ENCODE measurements at regions not wholly inside any gene's neighbourhood (a gene's known extent, or its start where the extent isn't known, plus 50 kb on each side); places are given as distances from the start of the nearest gene placed in this dataset.

DNA sequence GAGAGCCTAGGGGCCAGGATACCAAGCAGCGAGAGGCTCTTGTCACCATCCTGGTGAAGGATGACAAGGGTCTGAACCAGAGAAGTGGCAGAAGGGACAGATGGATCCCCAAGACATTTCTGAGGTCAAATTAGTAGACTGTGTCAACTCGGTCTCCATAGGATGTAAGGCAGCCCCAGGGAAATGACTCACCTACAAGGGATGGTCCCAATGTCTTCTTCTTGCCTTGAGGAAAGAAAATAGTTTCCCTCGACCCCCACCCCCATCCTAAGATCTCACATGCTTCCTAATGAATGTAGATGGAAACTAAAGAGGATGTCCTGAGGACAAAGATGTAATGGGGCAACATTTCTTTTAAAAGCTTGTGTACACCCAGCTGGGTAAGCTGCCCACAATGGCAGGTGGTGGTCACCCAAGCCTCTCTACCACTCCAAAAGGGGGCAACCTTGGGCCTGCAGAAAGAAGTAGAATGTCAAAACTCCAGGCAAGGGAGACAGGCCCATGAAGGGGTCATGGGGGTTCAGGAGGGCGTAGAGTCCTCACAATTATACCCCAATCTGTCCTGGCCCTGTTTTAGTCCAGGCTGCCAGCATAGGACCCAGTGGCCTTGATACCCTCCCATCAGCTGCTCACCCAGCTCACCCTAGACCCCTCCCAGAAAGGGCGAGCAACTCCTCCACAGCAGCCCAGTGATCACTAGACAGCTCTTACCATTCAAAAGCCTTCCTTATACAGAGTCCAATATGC is 187.4 kb downstream of the ACTL7B start:
- no peak overlapping the region for H3K27ac ChIP-seq (ENCODE audit: extremely low read depth, low read depth, low read length)
- H3K4me1 ChIP-seq (ENCODE audit: control insufficient read depth, insufficient read depth, low read length), result no peaks in the 10 kb centered on the region
- no peaks in the 10 kb centered on the region for H3K36me3 ChIP-seq (ENCODE audit: control insufficient read depth in 2 of 2, insufficient read depth in 1 of 2, low read length in 2 of 2)
- H3K9me3 ChIP-seq (ENCODE audit: control insufficient read depth, insufficient read depth, low read depth, low read length), result no peaks in the 10 kb centered on the region
- H3K4me3 ChIP-seq (ENCODE audit: low read depth, low read length), result no peak overlapping the region
- no peak for TF ChIP-seq ZNF239 (tag by site-specific recombination; IDR thresholded peaks at IDR 0.05)
- no peak for TF ChIP-seq ZNF624 (tag by site-specific recombination; IDR thresholded peaks at IDR 0.05)
- no peak for TF ChIP-seq ZNF660 (tag by site-specific recombination; IDR thresholded peaks at IDR 0.05)
- no peak for TF ChIP-seq ZNF404 (tag by site-specific recombination; IDR thresholded peaks at IDR 0.05)
- TF ChIP-seq SP3 (tag by site-specific recombination; IDR thresholded peaks at IDR 0.05), result no peak
- no peak for TF ChIP-seq ZNF140 (tag by site-specific recombination; IDR thresholded peaks at IDR 0.05)
- TF ChIP-seq ZNF830 (tag by site-specific recombination; IDR thresholded peaks at IDR 0.05; ENCODE audit: low read depth), result no peak
- TF ChIP-seq, protein P1, sequence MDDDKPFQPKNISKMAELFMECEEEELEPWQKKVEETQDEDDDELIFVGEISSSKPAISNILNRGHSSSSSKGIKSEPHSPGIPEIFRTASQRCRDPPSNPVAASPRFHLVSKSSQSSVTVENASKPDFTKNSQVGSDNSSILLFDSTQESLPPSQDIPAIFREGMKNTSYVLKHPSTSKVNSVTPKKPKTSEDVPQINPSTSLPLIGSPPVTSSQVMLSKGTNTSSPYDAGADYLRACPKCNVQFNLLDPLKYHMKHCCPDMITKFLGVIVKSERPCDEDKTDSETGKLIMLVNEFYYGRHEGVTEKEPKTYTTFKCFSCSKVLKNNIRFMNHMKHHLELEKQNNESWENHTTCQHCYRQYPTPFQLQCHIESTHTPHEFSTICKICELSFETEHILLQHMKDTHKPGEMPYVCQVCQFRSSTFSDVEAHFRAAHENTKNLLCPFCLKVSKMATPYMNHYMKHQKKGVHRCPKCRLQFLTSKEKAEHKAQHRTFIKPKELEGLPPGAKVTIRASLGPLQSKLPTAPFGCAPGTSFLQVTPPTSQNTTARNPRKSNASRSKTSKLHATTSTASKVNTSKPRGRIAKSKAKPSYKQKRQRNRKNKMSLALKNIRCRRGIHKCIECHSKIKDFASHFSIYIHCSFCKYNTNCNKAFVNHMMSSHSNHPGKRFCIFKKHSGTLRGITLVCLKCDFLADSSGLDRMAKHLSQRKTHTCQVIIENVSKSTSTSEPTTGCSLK (tag by site-specific recombination; IDR thresholded peaks at IDR 0.05), result no peak
- TF ChIP-seq ZNF664 (tag by site-specific recombination; IDR thresholded peaks at IDR 0.05), result no peak
- TF ChIP-seq, protein P2, sequence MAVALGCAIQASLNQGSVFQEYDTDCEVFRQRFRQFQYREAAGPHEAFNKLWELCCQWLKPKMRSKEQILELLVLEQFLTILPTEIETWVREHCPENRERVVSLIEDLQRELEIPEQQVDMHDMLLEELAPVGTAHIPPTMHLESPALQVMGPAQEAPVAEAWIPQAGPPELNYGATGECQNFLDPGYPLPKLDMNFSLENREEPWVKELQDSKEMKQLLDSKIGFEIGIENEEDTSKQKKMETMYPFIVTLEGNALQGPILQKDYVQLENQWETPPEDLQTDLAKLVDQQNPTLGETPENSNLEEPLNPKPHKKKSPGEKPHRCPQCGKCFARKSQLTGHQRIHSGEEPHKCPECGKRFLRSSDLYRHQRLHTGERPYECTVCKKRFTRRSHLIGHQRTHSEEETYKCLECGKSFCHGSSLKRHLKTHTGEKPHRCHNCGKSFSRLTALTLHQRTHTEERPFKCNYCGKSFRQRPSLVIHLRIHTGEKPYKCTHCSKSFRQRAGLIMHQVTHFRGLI (tag by site-specific recombination; IDR thresholded peaks at IDR 0.05), result no peak
- no peak for TF ChIP-seq ZNF324 (tag by site-specific recombination; IDR thresholded peaks at IDR 0.05)
- no peak for TF ChIP-seq BCL6B (tag by site-specific recombination; IDR thresholded peaks at IDR 0.05)
- no peak for TF ChIP-seq ZSCAN23 (tag by site-specific recombination; IDR thresholded peaks at IDR 0.05)
- TF ChIP-seq ZNF132 (tag by site-specific recombination; IDR thresholded peaks at IDR 0.05; ENCODE audit: borderline replicate concordance), result no peak
- TF ChIP-seq GLIS2 (tag by site-specific recombination; IDR thresholded peaks at IDR 0.05), result no peak
- TF ChIP-seq ZNF292 (tag by site-specific recombination; IDR thresholded peaks at IDR 0.05; ENCODE audit: borderline replicate concordance, low read depth), result no peak
- TF ChIP-seq ZNF529 (tag by site-specific recombination; IDR thresholded peaks at IDR 0.05; ENCODE audit: insufficient replicate concordance), result no peak
- POLR2A ChIA-PET, result no interaction called here
- CTCF ChIA-PET, result interaction anchor here (0.6 kb wide), 1 partner anchor 157 kb away, joined by 3 read pairs; no protein-coding TSS in a partner anchor

DNA sequence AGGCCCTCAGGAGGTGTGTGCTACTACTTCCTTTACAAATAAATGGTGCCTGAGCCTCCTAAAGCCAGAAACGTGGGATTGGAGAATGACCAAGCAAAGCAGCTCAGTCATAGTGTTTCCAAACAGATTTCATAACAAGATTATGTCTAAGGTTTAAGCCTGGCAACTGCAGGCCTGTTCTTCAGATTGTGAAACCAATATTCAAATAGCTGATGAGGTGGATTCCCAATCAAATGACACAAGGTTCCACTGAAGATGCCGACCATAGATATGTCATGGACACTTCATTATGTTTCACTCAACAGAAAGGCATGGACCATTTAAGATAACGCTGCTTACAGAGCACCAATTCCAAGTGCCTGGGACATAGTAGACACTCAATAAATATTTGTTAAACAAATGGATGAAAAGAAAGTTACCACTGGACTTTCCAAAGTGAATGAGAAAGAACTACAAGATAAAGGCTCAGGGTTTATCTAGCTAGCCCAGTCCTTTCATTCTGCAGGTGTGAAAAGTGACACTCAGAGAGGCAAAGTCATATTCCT is 189.5 kb downstream of the ACTL7B start:
- H3K9me3 ChIP-seq (ENCODE audit: control insufficient read depth, insufficient read depth, low read depth, low read length), result no peaks in the 10 kb centered on the region
- no peaks in the 10 kb centered on the region for H3K4me1 ChIP-seq (ENCODE audit: control insufficient read depth, insufficient read depth, low read length)
- CTCF ChIA-PET, result no interaction called here
- TF ChIP-seq ZBTB8A (tag by site-specific recombination; IDR thresholded peaks at IDR 0.05), result no peak
- no peak for TF ChIP-seq ZNF202 (tag by site-specific recombination; IDR thresholded peaks at IDR 0.05; ENCODE audit: borderline replicate concordance)
- TF ChIP-seq ZNF362 (tag by site-specific recombination; IDR thresholded peaks at IDR 0.05), result no peak
- TF ChIP-seq ZNF426 (tag by site-specific recombination; IDR thresholded peaks at IDR 0.05), result no peak
- no peak for TF ChIP-seq ZNF785 (tag by site-specific recombination; IDR thresholded peaks at IDR 0.05)
- no peak for TF ChIP-seq KLF1 (tag by site-specific recombination; IDR thresholded peaks at IDR 0.05)
- TF ChIP-seq ZNF112 (tag by site-specific recombination; IDR thresholded peaks at IDR 0.05), result no peak
- POLR2A ChIA-PET, result no interaction called here
- H3K4me3 ChIP-seq (ENCODE audit: low read depth, low read length), result no peak overlapping the region
- no peaks in the 10 kb centered on the region for H3K36me3 ChIP-seq (ENCODE audit: control insufficient read depth in 2 of 2, insufficient read depth in 1 of 2, low read length in 2 of 2)
- no peak overlapping the region for H3K27ac ChIP-seq (ENCODE audit: extremely low read depth, low read depth, low read length)
